Stomach (tissue), 8 donors: ENCODE measurements at regions not wholly inside any gene's neighbourhood (a gene's known extent, or its start where the extent isn't known, plus 50 kb on each side); places are given as distances from the start of the nearest gene placed in this dataset.

Experiments used
- DNase-seq, 2 donors: peaks; one replicate each; pipeline versions ENCODE4 v3.0.0 to v3.0.0-alpha.2; 2013 to 2019
- H3K27ac ChIP-seq, 5 donors: fragments of 200-600 bp in 4 of 5; sonication (generic) in 4 of 5; one replicate each; pipeline ENCODE4 v1.5.1; 2013 to 2019; ENCODE audit warnings: mild to moderate bottlenecking in 1 of 5, moderate library complexity in 1 of 5
- H3K27me3 ChIP-seq, 3 donors: fragments of 200-600 bp; sonication (generic); one replicate each; pipeline ENCODE4 v1.5.1; 2017 to 2019; ENCODE audit warnings: mixed run types in 1 of 3
- H3K36me3 ChIP-seq, 4 donors: fragments of 200-600 bp; sonication (generic); 1 replicate in 3 of 4; 2 replicates in 1 of 4; pipeline ENCODE4 v1.5.1; 2016 to 2019
- H3K4me1 ChIP-seq, 4 donors: fragments of 200-600 bp; sonication (generic); one replicate each; pipeline ENCODE4 v1.5.1; 2016 to 2019
- H3K4me3 ChIP-seq, 4 donors: fragments of 200-600 bp; sonication (generic) in 3 of 4; one replicate each; pipeline ENCODE4 v1.5.1; 2016 to 2019; ENCODE audit warnings: mild to moderate bottlenecking in 1 of 4
- H3K9me3 ChIP-seq, 4 donors: fragments of 200-600 bp; sonication (generic); one replicate each; pipeline ENCODE4 v1.5.1; 2016 to 2019
- CTCF ChIP-seq, 7 experiments: fragments of 450-650 bp in 4 of 7; fragments of 200-600 bp in 3 of 7; sonication (generic) in 3 of 7; IDR thresholded peaks; one replicate each; pipeline ENCODE4 v1.5.1; 2016 to 2019; ENCODE audit warnings: antibody characterized with exemption in 7 of 7, control low read depth in 2 of 7, mild to moderate bottlenecking in 1 of 7
- EP300 ChIP-seq: sonication (generic); formaldehyde crosslinking; IDR thresholded peaks from one replicate; pipeline ENCODE4 v1.6.1; 2017; ENCODE audit warnings: antibody characterized with exemption
- POLR2A ChIP-seq, 4 donors: fragments of 450-650 bp; IDR thresholded peaks; one replicate each; pipeline ENCODE4 v1.6.1; 2016; ENCODE audit warnings: antibody characterized with exemption in 4 of 4, control low read depth in 2 of 4, mild to moderate bottlenecking in 1 of 4, moderate library complexity in 1 of 4
- POLR2AphosphoS5 ChIP-seq, 3 donors: sonication (generic); formaldehyde crosslinking; IDR thresholded peaks; one replicate each; pipeline ENCODE4 v1.6.1; 2016; ENCODE audit warnings: antibody characterized with exemption in 3 of 3
- WGBS, 5 donors: extraction: QIAGEN DNeasy Blood & Tissue Kit in 3 of 5; methylation state at CpG; one replicate each; pipeline versions ENCODE4 v1.1.5 to v1.1.7; 2013 to 2018; 5-methylcytosine and 5-hydroxymethylcytosine counted together
- intact Hi-C: fragments of 100-400 bp; cut with DNase I; formaldehyde crosslinking; loops from one replicate; pipeline ENCODE4 v1.15.1; 2023; ENCODE audit warnings: low total_unique reads
- donor health status: healthy with polysubstance abuse.
- donor health status: Bipolar disorder and iron deficiency.
- donor health status: healthy.

- no peaks in the 10 kb centered on the region for H3K27me3 ChIP-seq
- no peaks in the 10 kb centered on the region for H3K9me3 ChIP-seq
- TF ChIP-seq POLR2AphosphoS5 (IDR thresholded peaks at IDR 0.05) (no peak), CTCF (IDR thresholded peaks at IDR 0.05) (no peak), EP300 (no peak), POLR2A (IDR thresholded peaks at IDR 0.05) (no peak)
- no peaks in the 10 kb centered on the region for H3K4me1 ChIP-seq
- no peak overlapping the region for H3K27ac ChIP-seq
- H3K4me3 ChIP-seq, result no peak overlapping the region
- no peaks in the 10 kb centered on the region for H3K36me3 ChIP-seq
- no peak for DNase-seq
- intact Hi-C loops, result no loop called here
Measured at GRCh38 chr1:98575955-98576354, 85.6 kb upstream of the SNX7 start.

GRCh38 chr1:98565951-98566350, 95.6 kb upstream of the SNX7 start:
- Histone ChIP-seq H3K4me1 (no peaks in the 10 kb centered on the region), H3K27ac (no peak overlapping the region), H3K4me3 (no peak overlapping the region), H3K36me3 (no peaks in the 10 kb centered on the region), H3K27me3 (no peaks in the 10 kb centered on the region), H3K9me3 (peaks cover 4 to 18% (median 11%) of the 10 kb centered on the region in 4 donors)
- DNase-seq, result peak in 1 of 2 donors; percentile 11
- intact Hi-C loops, result no loop called here
- TF ChIP-seq EP300 (no peak), POLR2AphosphoS5 (IDR thresholded peaks at IDR 0.05) (no peak), POLR2A (IDR thresholded peaks at IDR 0.05) (no peak), CTCF (IDR thresholded peaks at IDR 0.05) (no peak)
- 50 to 55% (median 53%) methylated on average over 3 of the region's 3 CpGs for WGBS, 5 donors

- intact Hi-C loops, result no loop called here
- H3K4me1 ChIP-seq, result no peaks in the 10 kb centered on the region
- no peak for DNase-seq
- TF ChIP-seq CTCF (IDR thresholded peaks at IDR 0.05) (no peak), EP300 (no peak), POLR2AphosphoS5 (IDR thresholded peaks at IDR 0.05) (no peak), POLR2A (IDR thresholded peaks at IDR 0.05) (no peak)
- H3K36me3 ChIP-seq, result no peaks in the 10 kb centered on the region
- H3K27ac ChIP-seq, result no peak overlapping the region
- 81 to 92% (median 91%) methylated on average over 2 of the region's 2 CpGs for WGBS, 5 donors
- H3K4me3 ChIP-seq, result no peak overlapping the region
- H3K9me3 ChIP-seq, result peaks cover 4 to 18% (median 11%) of the 10 kb centered on the region in 4 donors
- no peaks in the 10 kb centered on the region for H3K27me3 ChIP-seq
Measured at GRCh38 chr1:98559291-98559690, 102.2 kb upstream of the SNX7 start.

- H3K4me1 ChIP-seq, result no peaks in the 10 kb centered on the region
- WGBS, 5 donors, result 33 to 41% (median 39%) methylated on average over 2 of the region's 2 CpGs
- H3K27ac ChIP-seq, result no peak overlapping the region
- no peaks in the 10 kb centered on the region for H3K36me3 ChIP-seq
- H3K4me3 ChIP-seq, result no peak overlapping the region
- peak in 1 of 2 donors; percentile 12 for DNase-seq
- no peak for TF ChIP-seq CTCF (IDR thresholded peaks at IDR 0.05)
- TF ChIP-seq POLR2A (IDR thresholded peaks at IDR 0.05), result no peak
- no peak for TF ChIP-seq POLR2AphosphoS5 (IDR thresholded peaks at IDR 0.05)
- TF ChIP-seq EP300, result no peak
- intact Hi-C loops, result no loop called here
- H3K27me3 ChIP-seq, result no peaks in the 10 kb centered on the region
- peaks cover 0 to 9% (median 5%) of the 10 kb centered on the region in 4 donors for H3K9me3 ChIP-seq
Measured at GRCh38 chr1:98557895-98558294, 103.6 kb upstream of the SNX7 start.
